Testis (tissue), 2 donors: ENCODE measurements at regions not wholly inside any gene's neighbourhood (a gene's known extent, or its start where the extent isn't known, plus 50 kb on each side); places are given as distances from the start of the nearest gene placed in this dataset.

Source experiments
- POLR2A ChIP-seq: fragments of 450-650 bp; IDR thresholded peaks from one replicate; pipeline ENCODE4 v1.6.1; 2017; ENCODE audit warnings: antibody characterized with exemption, mild to moderate bottlenecking, moderate library complexity
- TF ChIP-seq, protein P1 (sequence below), 3 experiments: fragments of 450-650 bp in 2 of 3; fragments of 200-600 bp in 1 of 3; sonication (generic) in 1 of 3; IDR thresholded peaks; one replicate each; pipeline ENCODE4 v1.5.1; 2016 to 2019; ENCODE audit warnings: antibody characterized with exemption in 3 of 3, mild to moderate bottlenecking in 2 of 3, moderate library complexity in 1 of 3

GRCh38 chr10:128432011-128432410, 305.8 kb upstream of the MKI67 start:
- TF ChIP-seq, protein P1, sequence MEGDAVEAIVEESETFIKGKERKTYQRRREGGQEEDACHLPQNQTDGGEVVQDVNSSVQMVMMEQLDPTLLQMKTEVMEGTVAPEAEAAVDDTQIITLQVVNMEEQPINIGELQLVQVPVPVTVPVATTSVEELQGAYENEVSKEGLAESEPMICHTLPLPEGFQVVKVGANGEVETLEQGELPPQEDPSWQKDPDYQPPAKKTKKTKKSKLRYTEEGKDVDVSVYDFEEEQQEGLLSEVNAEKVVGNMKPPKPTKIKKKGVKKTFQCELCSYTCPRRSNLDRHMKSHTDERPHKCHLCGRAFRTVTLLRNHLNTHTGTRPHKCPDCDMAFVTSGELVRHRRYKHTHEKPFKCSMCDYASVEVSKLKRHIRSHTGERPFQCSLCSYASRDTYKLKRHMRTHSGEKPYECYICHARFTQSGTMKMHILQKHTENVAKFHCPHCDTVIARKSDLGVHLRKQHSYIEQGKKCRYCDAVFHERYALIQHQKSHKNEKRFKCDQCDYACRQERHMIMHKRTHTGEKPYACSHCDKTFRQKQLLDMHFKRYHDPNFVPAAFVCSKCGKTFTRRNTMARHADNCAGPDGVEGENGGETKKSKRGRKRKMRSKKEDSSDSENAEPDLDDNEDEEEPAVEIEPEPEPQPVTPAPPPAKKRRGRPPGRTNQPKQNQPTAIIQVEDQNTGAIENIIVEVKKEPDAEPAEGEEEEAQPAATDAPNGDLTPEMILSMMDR (IDR thresholded peaks at IDR 0.05), result no peak
- no peak for TF ChIP-seq POLR2A
